Fibroblast of skin of right biceps (primary cell): ENCODE measurements at regions not wholly inside any gene's neighbourhood (a gene's known extent, or its start where the extent isn't known, plus 50 kb on each side); places are given as distances from the start of the nearest gene placed in this dataset.
"Not testable (repeated sequence)": the region's sequence is repeated elsewhere in the genome, so short reads cannot be mapped to it uniquely, and the experiment has no call there.

Source experiments
- DNase-seq: peaks from one replicate; pipeline ENCODE4 v3.0.0-alpha.2; 2013

GRCh38 chr3:5564278-5564666, 376.8 kb downstream of the EDEM1 start:
- DNase-seq: no peak

- DNase-seq: no peak
Measured at GRCh38 chr3:5565026-5565425, 377.5 kb downstream of the EDEM1 start.

- no peak for DNase-seq
Measured at GRCh38 chr3:5567113-5567512, 379.6 kb downstream of the EDEM1 start.

- no peak for DNase-seq
Measured at GRCh38 chr3:5568451-5568850, 380.9 kb downstream of the EDEM1 start.

- no peak for DNase-seq
Measured at GRCh38 chr3:5569152-5569551, 381.6 kb downstream of the EDEM1 start.

GRCh38 chr3:5572168-5572567, 384.7 kb downstream of the EDEM1 start:
- DNase-seq: no peak

- no peak for DNase-seq
Measured at GRCh38 chr3:5576277-5577011, 388.9 kb downstream of the EDEM1 start.

GRCh38 chr3:5579139-5579602, 391.7 kb downstream of the EDEM1 start:
- no peak for DNase-seq

- no peak for DNase-seq
Measured at GRCh38 chr3:5579946-5580345, 392.4 kb downstream of the EDEM1 start.

- no peak for DNase-seq
Measured at GRCh38 chr3:5580826-5581225, 393.3 kb downstream of the EDEM1 start.

GRCh38 chr3:5581743-5582142, 394.2 kb downstream of the EDEM1 start:
- DNase-seq: no peak

GRCh38 chr3:5583920-5584319, 396.4 kb downstream of the EDEM1 start:
- no peak for DNase-seq

GRCh38 chr3:5585085-5585484, 397.6 kb downstream of the EDEM1 start:
- DNase-seq: no peak

- no peak for DNase-seq
Measured at GRCh38 chr3:5606884-5607472, 419.5 kb downstream of the EDEM1 start.

- no peak for DNase-seq
Measured at GRCh38 chr3:5607581-5607980, 420.1 kb downstream of the EDEM1 start.

- DNase-seq: not testable (repeated sequence)
Measured at GRCh38 chr3:5608971-5609370, 421.5 kb downstream of the EDEM1 start.

GRCh38 chr3:5613599-5613998, 426.1 kb downstream of the EDEM1 start:
- DNase-seq: no peak

- DNase-seq: no peak
Measured at GRCh38 chr3:5616873-5617272, 429.4 kb downstream of the EDEM1 start.

GRCh38 chr3:5618170-5618569, 430.7 kb downstream of the EDEM1 start:
- no peak for DNase-seq

GRCh38 chr3:5630406-5630805, 442.9 kb downstream of the EDEM1 start:
- no peak for DNase-seq

GRCh38 chr3:5633960-5634359, 446.5 kb downstream of the EDEM1 start:
- no peak for DNase-seq

GRCh38 chr3:5634411-5634810, 446.9 kb downstream of the EDEM1 start:
- DNase-seq: no peak

- no peak for DNase-seq
Measured at GRCh38 chr3:5635746-5636145, 448.2 kb downstream of the EDEM1 start.

GRCh38 chr3:5638550-5638949, 451.0 kb downstream of the EDEM1 start:
- DNase-seq: no peak
